NT2/D1 (cell line): ENCODE measurements at regions not wholly inside any gene's neighbourhood (a gene's known extent, or its start where the extent isn't known, plus 50 kb on each side); places are given as distances from the start of the nearest gene placed in this dataset.
"Not testable (repeated sequence)": the region's sequence is repeated elsewhere in the genome, so short reads cannot be mapped to it uniquely, and the experiment has no call there.

ENCODE experiments used
- SUZ12 ChIP-seq: IDR thresholded peaks from 2 replicates; pipeline ENCODE4 v1.6.1; 2011; ENCODE audit not compliant: insufficient read length, insufficient read depth; ENCODE audit errors: extremely low read depth
- YY1 ChIP-seq: IDR thresholded peaks from 2 replicates; pipeline ENCODE4 v1.6.1; 2011; ENCODE audit not compliant: insufficient read length, insufficient read depth
- ZNF274 ChIP-seq: IDR thresholded peaks from 2 replicates; pipeline ENCODE4 v1.6.1; 2011; ENCODE audit warnings: mild to moderate bottlenecking, low read depth, low read length

GRCh38 chrX:132302687-132303086, 83.4 kb upstream of the RAP2C start:
- not testable (repeated sequence) for TF ChIP-seq SUZ12, YY1, ZNF274
